LHCN-M2 (cell line): ENCODE measurements at regions not wholly inside any gene's neighbourhood (a gene's known extent, or its start where the extent isn't known, plus 50 kb on each side); places are given as distances from the start of the nearest gene placed in this dataset.
"Not testable (repeated sequence)": the region's sequence is repeated elsewhere in the genome, so short reads cannot be mapped to it uniquely, and the experiment has no call there.

ENCODE experiments used
- DNase-seq: peaks from one replicate; pipeline ENCODE4 v3.0.0-alpha.2; 2012; ENCODE audit warnings: low read depth

- DNase-seq, result no peak
Measured at GRCh38 chr1:4476394-4476793, 178.0 kb upstream of the AJAP1 start.

GRCh38 chr1:4481451-4481850 lies 173.0 kb upstream of the AJAP1 start:
- DNase-seq, result no peak

GRCh38 chr1:4482526-4482925 lies 171.9 kb upstream of the AJAP1 start:
- no peak for DNase-seq

- DNase-seq, result no peak
Measured at GRCh38 chr1:4483021-4483625, 171.3 kb upstream of the AJAP1 start.

- DNase-seq, result no peak
Measured at GRCh38 chr1:4485398-4485797, 169.0 kb upstream of the AJAP1 start.

GRCh38 chr1:4485878-4486277 lies 168.5 kb upstream of the AJAP1 start:
- no peak for DNase-seq

GRCh38 chr1:4486408-4487120 lies 167.8 kb upstream of the AJAP1 start:
- DNase-seq, result no peak

GRCh38 chr1:4488018-4488417 lies 166.4 kb upstream of the AJAP1 start:
- no peak for DNase-seq

- DNase-seq, result no peak
Measured at GRCh38 chr1:4489486-4489885, 164.9 kb upstream of the AJAP1 start.

GRCh38 chr1:4489992-4490391 lies 164.4 kb upstream of the AJAP1 start:
- not testable (repeated sequence) for DNase-seq

- DNase-seq, result no peak
Measured at GRCh38 chr1:4494027-4494426, 160.4 kb upstream of the AJAP1 start.

GRCh38 chr1:4494558-4494957 lies 159.9 kb upstream of the AJAP1 start:
- DNase-seq, result no peak

GRCh38 chr1:4495809-4496208 lies 158.6 kb upstream of the AJAP1 start:
- no peak for DNase-seq

- DNase-seq, result no peak
Measured at GRCh38 chr1:4500441-4500840, 154.0 kb upstream of the AJAP1 start.

- no peak for DNase-seq
Measured at GRCh38 chr1:4506591-4506990, 147.8 kb upstream of the AJAP1 start.

- no peak for DNase-seq
Measured at GRCh38 chr1:4509206-4509605, 145.2 kb upstream of the AJAP1 start.

- DNase-seq, result no peak
Measured at GRCh38 chr1:4510276-4510691, 144.1 kb upstream of the AJAP1 start.

- no peak for DNase-seq
Measured at GRCh38 chr1:4511374-4511773, 143.0 kb upstream of the AJAP1 start.

- DNase-seq, result no peak
Measured at GRCh38 chr1:4512636-4513035, 141.8 kb upstream of the AJAP1 start.

- no peak for DNase-seq
Measured at GRCh38 chr1:4513685-4514084, 140.7 kb upstream of the AJAP1 start.

- DNase-seq, result no peak
Measured at GRCh38 chr1:4515727-4516289, 138.6 kb upstream of the AJAP1 start.

- DNase-seq, result no peak
Measured at GRCh38 chr1:4516596-4516995, 137.8 kb upstream of the AJAP1 start.
